ENCODE measurements at regions not wholly inside any gene's neighbourhood (a gene's known extent, or its start where the extent isn't known, plus 50 kb on each side); places are given as distances from the start of the nearest gene placed in this dataset.

GRCh38 chr4:156193106-156193505 lies 239.4 kb upstream of the CTSO start:
- intact Hi-C loops (cut with DNase I): no loop called here
- 60 to 72% (median 65%) methylated on average over 2 of the region's 2 CpGs for WGBS, 4 donors

GRCh38 chr4:156192033-156192432 lies 238.4 kb upstream of the CTSO start:
- Histone ChIP-seq H3K27ac (no peak overlapping the region), H3K4me3 (no peak overlapping the region), H3K4me1 (no peaks in the 10 kb centered on the region), H3K9me3 (no peaks in the 10 kb centered on the region), H3K27me3 (no peaks in the 10 kb centered on the region), H3K36me3 (no peaks in the 10 kb centered on the region)
- no peak for ATAC-seq
- intact Hi-C loops (cut with DNase I): no loop called here
- DNase-seq: no peak
- TF ChIP-seq CTCF (IDR thresholded peaks at IDR 0.05) (no peak), POLR2A (IDR thresholded peaks at IDR 0.05) (no peak)

More at GRCh38 chr4:156193106-156193505, 239.4 kb upstream of the CTSO start:
- Histone ChIP-seq H3K36me3 (no peaks in the 10 kb centered on the region), H3K4me1 (no peaks in the 10 kb centered on the region), H3K27ac (no peak overlapping the region), H3K27me3 (no peaks in the 10 kb centered on the region), H3K4me3 (no peak overlapping the region), H3K9me3 (no peaks in the 10 kb centered on the region)
- DNase-seq (no peak), ATAC-seq (no peak)
- no peak for TF ChIP-seq POLR2A (IDR thresholded peaks at IDR 0.05)
- TF ChIP-seq CTCF (IDR thresholded peaks at IDR 0.05): no peak

GRCh38 chr4:156191044-156191781 lies 237.5 kb upstream of the CTSO start:
- Histone ChIP-seq H3K4me1 (no peaks in the 10 kb centered on the region), H3K9me3 (no peaks in the 10 kb centered on the region), H3K27me3 (no peaks in the 10 kb centered on the region), H3K36me3 (no peaks in the 10 kb centered on the region), H3K4me3 (no peak overlapping the region), H3K27ac (no peak overlapping the region)
- 85 to 91% (median 89%) methylated on average over 2 of the region's 2 CpGs for WGBS, 4 donors
- DNase-seq: no peak
- no peak for TF ChIP-seq CTCF (IDR thresholded peaks at IDR 0.05)
- TF ChIP-seq POLR2A (IDR thresholded peaks at IDR 0.05): no peak
- intact Hi-C loops (cut with DNase I): no loop called here
- no peak for ATAC-seq

GRCh38 chr4:156190615-156191014 lies 236.9 kb upstream of the CTSO start:
- H3K36me3 ChIP-seq: no peaks in the 10 kb centered on the region
- no peak overlapping the region for H3K4me3 ChIP-seq
- DNase-seq (no peak), ATAC-seq (no peak)
- H3K9me3 ChIP-seq: no peaks in the 10 kb centered on the region
- intact Hi-C loops (cut with DNase I): no loop called here
- H3K4me1 ChIP-seq: no peaks in the 10 kb centered on the region
- WGBS, 4 donors: 84 to 88% (median 86%) methylated on average over 1 of the region's 1 CpG
- no peaks in the 10 kb centered on the region for H3K27me3 ChIP-seq
- no peak overlapping the region for H3K27ac ChIP-seq
- TF ChIP-seq POLR2A (IDR thresholded peaks at IDR 0.05): no peak
- TF ChIP-seq CTCF (IDR thresholded peaks at IDR 0.05): no peak
